Testis (tissue), 2 donors: ENCODE measurements at regions not wholly inside any gene's neighbourhood (a gene's known extent, or its start where the extent isn't known, plus 50 kb on each side); places are given as distances from the start of the nearest gene placed in this dataset.

Experiments
- POLR2A ChIP-seq: fragments of 450-650 bp; IDR thresholded peaks from one replicate; pipeline ENCODE4 v1.6.1; 2017; ENCODE audit warnings: antibody characterized with exemption, mild to moderate bottlenecking, moderate library complexity
- TF ChIP-seq, protein P1 (sequence below), 3 experiments: fragments of 450-650 bp in 2 of 3; fragments of 200-600 bp in 1 of 3; sonication (generic) in 1 of 3; IDR thresholded peaks; one replicate each; pipeline ENCODE4 v1.5.1; 2016 to 2019; ENCODE audit warnings: antibody characterized with exemption in 3 of 3, mild to moderate bottlenecking in 2 of 3, moderate library complexity in 1 of 3

DNA sequence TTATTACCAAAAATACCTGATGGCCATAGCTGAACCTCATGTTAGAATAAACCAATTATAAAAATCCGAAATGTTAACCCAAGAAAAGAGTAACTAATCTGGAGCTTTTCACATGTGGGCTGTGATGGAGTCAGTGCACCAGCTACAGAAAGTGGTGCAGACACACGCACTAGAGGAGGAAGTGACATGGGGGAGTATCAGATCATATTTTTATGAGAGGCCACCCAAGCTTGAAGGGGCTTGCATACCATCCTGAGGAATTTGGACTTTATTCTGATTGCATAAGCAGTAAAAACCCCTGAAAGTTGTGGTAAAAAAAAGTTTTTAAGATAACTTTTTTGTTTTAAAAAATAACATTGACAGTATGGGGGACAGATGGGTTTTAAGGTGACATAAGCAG lies 1148.5 kb upstream of the CELF2 start:
- TF ChIP-seq, protein P1, sequence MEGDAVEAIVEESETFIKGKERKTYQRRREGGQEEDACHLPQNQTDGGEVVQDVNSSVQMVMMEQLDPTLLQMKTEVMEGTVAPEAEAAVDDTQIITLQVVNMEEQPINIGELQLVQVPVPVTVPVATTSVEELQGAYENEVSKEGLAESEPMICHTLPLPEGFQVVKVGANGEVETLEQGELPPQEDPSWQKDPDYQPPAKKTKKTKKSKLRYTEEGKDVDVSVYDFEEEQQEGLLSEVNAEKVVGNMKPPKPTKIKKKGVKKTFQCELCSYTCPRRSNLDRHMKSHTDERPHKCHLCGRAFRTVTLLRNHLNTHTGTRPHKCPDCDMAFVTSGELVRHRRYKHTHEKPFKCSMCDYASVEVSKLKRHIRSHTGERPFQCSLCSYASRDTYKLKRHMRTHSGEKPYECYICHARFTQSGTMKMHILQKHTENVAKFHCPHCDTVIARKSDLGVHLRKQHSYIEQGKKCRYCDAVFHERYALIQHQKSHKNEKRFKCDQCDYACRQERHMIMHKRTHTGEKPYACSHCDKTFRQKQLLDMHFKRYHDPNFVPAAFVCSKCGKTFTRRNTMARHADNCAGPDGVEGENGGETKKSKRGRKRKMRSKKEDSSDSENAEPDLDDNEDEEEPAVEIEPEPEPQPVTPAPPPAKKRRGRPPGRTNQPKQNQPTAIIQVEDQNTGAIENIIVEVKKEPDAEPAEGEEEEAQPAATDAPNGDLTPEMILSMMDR (IDR thresholded peaks at IDR 0.05): no peak
- TF ChIP-seq POLR2A: no peak
